Type B pancreatic cell (in vitro differentiated cells): ENCODE measurements at regions not wholly inside any gene's neighbourhood (a gene's known extent, or its start where the extent isn't known, plus 50 kb on each side); places are given as distances from the start of the nearest gene placed in this dataset.

Source experiments
- DNase-seq: peaks from one replicate; pipeline ENCODE4 v3.0.0; 2021; ENCODE audit warnings: mixed read lengths; ENCODE audit not compliant: unreplicated experiment; ENCODE audit errors: extremely low spot score
- H3K27ac Mint-ChIP-seq: 2 replicates; pipeline ENCODE4 v1.8.0; 2021; ENCODE audit warnings: mild to moderate bottlenecking, mixed read lengths
- H3K27me3 Mint-ChIP-seq: 2 replicates; pipeline ENCODE4 v1.8.0; 2021; ENCODE audit warnings: mixed read lengths
- H3K36me3 Mint-ChIP-seq: 2 replicates; pipeline ENCODE4 v1.8.0; 2021; ENCODE audit warnings: mixed read lengths
- H3K4me1 Mint-ChIP-seq: one replicate; pipeline ENCODE4 v1.8.0; 2021; ENCODE audit warnings: mixed read lengths; ENCODE audit not compliant: unreplicated experiment
- H3K4me3 Mint-ChIP-seq: 2 replicates; pipeline ENCODE4 v1.8.0; 2021; ENCODE audit warnings: mild to moderate bottlenecking, mixed read lengths
- H3K9me3 Mint-ChIP-seq: 2 replicates; pipeline ENCODE4 v1.8.0; 2021; ENCODE audit warnings: mixed read lengths
- TF ChIP-seq, protein P1 (sequence below): fragments of 200-600 bp; sonication (generic); conservative IDR thresholded peaks from 2 replicates; pipeline ENCODE4 v1.5.0; 2021; ENCODE audit warnings: antibody characterized with exemption, mild to moderate bottlenecking

DNA sequence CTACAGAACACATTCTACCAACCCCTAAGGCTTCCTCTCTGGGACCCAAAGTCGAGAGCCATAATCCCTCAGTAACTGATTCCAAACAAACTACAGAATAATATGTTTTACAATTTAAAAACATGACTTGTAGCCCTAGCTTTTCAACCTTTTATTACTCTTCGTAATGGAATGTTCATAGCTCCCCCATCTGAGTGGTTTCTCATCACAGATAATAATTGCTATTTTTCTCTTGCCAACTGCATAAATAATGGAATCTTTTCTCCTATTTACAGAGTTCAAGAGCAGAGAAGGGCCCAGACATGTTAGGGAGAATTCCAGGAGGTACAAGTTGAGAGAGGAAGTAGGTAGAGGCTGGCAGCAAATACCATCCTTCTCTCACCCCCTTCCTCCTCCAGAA is 59.9 kb upstream of the CERS6 start:
- Mint-ChIP-seq H3K36me3 (no peaks in the 10 kb centered on the region), H3K4me3 (no peak overlapping the region), H3K27ac (no peak overlapping the region), H3K27me3 (no peaks in the 10 kb centered on the region), H3K9me3 (no peaks in the 10 kb centered on the region), H3K4me1 (no peaks in the 10 kb centered on the region)
- no peak for DNase-seq
- TF ChIP-seq, protein P1, sequence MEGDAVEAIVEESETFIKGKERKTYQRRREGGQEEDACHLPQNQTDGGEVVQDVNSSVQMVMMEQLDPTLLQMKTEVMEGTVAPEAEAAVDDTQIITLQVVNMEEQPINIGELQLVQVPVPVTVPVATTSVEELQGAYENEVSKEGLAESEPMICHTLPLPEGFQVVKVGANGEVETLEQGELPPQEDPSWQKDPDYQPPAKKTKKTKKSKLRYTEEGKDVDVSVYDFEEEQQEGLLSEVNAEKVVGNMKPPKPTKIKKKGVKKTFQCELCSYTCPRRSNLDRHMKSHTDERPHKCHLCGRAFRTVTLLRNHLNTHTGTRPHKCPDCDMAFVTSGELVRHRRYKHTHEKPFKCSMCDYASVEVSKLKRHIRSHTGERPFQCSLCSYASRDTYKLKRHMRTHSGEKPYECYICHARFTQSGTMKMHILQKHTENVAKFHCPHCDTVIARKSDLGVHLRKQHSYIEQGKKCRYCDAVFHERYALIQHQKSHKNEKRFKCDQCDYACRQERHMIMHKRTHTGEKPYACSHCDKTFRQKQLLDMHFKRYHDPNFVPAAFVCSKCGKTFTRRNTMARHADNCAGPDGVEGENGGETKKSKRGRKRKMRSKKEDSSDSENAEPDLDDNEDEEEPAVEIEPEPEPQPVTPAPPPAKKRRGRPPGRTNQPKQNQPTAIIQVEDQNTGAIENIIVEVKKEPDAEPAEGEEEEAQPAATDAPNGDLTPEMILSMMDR: no peak

DNA sequence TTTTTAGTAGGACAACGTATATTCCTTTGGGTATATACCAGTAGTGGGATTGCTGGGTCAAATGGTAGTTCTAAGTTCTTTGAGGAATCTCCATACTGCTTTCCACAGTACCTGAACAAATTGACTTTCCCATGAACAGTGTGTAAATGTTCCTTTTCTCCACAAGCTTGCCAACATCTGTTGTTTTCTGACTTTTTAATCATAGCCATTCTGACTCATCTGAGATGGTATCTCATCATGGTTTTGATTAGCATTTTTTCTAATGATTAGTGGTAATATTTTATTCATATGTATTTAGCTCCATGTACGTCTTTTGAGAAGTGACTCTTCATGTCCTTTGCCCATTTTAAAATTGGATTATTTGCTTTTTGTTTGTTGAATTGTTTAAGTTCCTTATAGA is 58.4 kb upstream of the CERS6 start:
- TF ChIP-seq, protein P1: no peak
- H3K27ac Mint-ChIP-seq: no peak overlapping the region
- H3K4me3 Mint-ChIP-seq: no peak overlapping the region
- no peaks in the 10 kb centered on the region for H3K36me3 Mint-ChIP-seq
- H3K4me1 Mint-ChIP-seq: no peaks in the 10 kb centered on the region
- no peak for DNase-seq
- peaks cover 3% of the 10 kb centered on the region for H3K27me3 Mint-ChIP-seq
- H3K9me3 Mint-ChIP-seq: no peaks in the 10 kb centered on the region

GRCh38 chr2:168401048-168401556 is 55.0 kb upstream of the CERS6 start:
- Mint-ChIP-seq H3K4me3 (no peak overlapping the region), H3K27me3 (peaks cover 6% of the 10 kb centered on the region), H3K9me3 (peaks cover 5% of the 10 kb centered on the region), H3K4me1 (no peaks in the 10 kb centered on the region), H3K36me3 (no peaks in the 10 kb centered on the region), H3K27ac (no peak overlapping the region)
- TF ChIP-seq, protein P1: no peak
- no peak for DNase-seq

- H3K27ac Mint-ChIP-seq: no peak overlapping the region
- H3K36me3 Mint-ChIP-seq: no peaks in the 10 kb centered on the region
- H3K4me3 Mint-ChIP-seq: no peak overlapping the region
Measured at GRCh38 chr2:168401771-168402170, 54.3 kb upstream of the CERS6 start.

GRCh38 chr2:168402531-168402930 is 53.5 kb upstream of the CERS6 start:
- peaks cover 6% of the 10 kb centered on the region for H3K27me3 Mint-ChIP-seq
- H3K36me3 Mint-ChIP-seq: no peaks in the 10 kb centered on the region
- no peaks in the 10 kb centered on the region for H3K4me1 Mint-ChIP-seq
- no peak overlapping the region for H3K4me3 Mint-ChIP-seq
- DNase-seq: no peak
- TF ChIP-seq, protein P1: no peak
- H3K27ac Mint-ChIP-seq: no peak overlapping the region
- H3K9me3 Mint-ChIP-seq: peaks cover 8% of the 10 kb centered on the region

More at GRCh38 chr2:168401771-168402170, 54.3 kb upstream of the CERS6 start:
- TF ChIP-seq, protein P1: no peak
- H3K27me3 Mint-ChIP-seq: peaks cover 6% of the 10 kb centered on the region
- H3K4me1 Mint-ChIP-seq: no peaks in the 10 kb centered on the region
- H3K9me3 Mint-ChIP-seq: peaks cover 5% of the 10 kb centered on the region
- no peak for DNase-seq

GRCh38 chr2:168403736-168404135 is 52.3 kb upstream of the CERS6 start:
- Mint-ChIP-seq H3K4me3 (no peak overlapping the region), H3K4me1 (no peaks in the 10 kb centered on the region), H3K27ac (no peak overlapping the region), H3K9me3 (peaks cover 14% of the 10 kb centered on the region), H3K27me3 (peaks cover 6% of the 10 kb centered on the region), H3K36me3 (no peaks in the 10 kb centered on the region)
- TF ChIP-seq, protein P1: no peak
- DNase-seq: no peak
